ENCODE measurements at regions not wholly inside any gene's neighbourhood (a gene's known extent, or its start where the extent isn't known, plus 50 kb on each side); places are given as distances from the start of the nearest gene placed in this dataset.

GRCh38 chr15:81475471-81475870 lies 101.5 kb upstream of the TMC3 start:
- no peaks in the 10 kb centered on the region for H3K36me3 ChIP-seq (ENCODE audit: control insufficient read depth, insufficient read depth, low read length)

GRCh38 chr15:81473946-81474345 lies 99.9 kb upstream of the TMC3 start:
- no peak for TF ChIP-seq CTCF (IDR thresholded peaks at IDR 0.05; ENCODE audit: insufficient read depth, low read length, severe bottlenecking)
- Histone ChIP-seq H3K27me3 (ENCODE audit: control insufficient read depth, insufficient read depth, low read length) (no peaks in the 10 kb centered on the region), H3K36me3 (ENCODE audit: control insufficient read depth, insufficient read depth, low read length) (no peaks in the 10 kb centered on the region), H3K4me3 (ENCODE audit: low read depth, low read length) (no peak overlapping the region)
- DNase-seq (ENCODE audit: low read depth): no peak
- FAIRE-seq: no peak

More at GRCh38 chr15:81475471-81475870, 101.5 kb upstream of the TMC3 start:
- no peak overlapping the region for H3K4me3 ChIP-seq (ENCODE audit: low read depth, low read length)
- no peak for TF ChIP-seq CTCF (IDR thresholded peaks at IDR 0.05; ENCODE audit: insufficient read depth, low read length, severe bottlenecking)
- no peaks in the 10 kb centered on the region for H3K27me3 ChIP-seq (ENCODE audit: control insufficient read depth, insufficient read depth, low read length)
- no peak for FAIRE-seq
- DNase-seq (ENCODE audit: low read depth): no peak

GRCh38 chr15:81473177-81473576 lies 99.2 kb upstream of the TMC3 start:
- no peak for FAIRE-seq
- H3K4me3 ChIP-seq (ENCODE audit: low read depth, low read length): no peak overlapping the region
- no peak for TF ChIP-seq CTCF (IDR thresholded peaks at IDR 0.05; ENCODE audit: insufficient read depth, low read length, severe bottlenecking)
- DNase-seq (ENCODE audit: low read depth): no peak
- H3K36me3 ChIP-seq (ENCODE audit: control insufficient read depth, insufficient read depth, low read length): no peaks in the 10 kb centered on the region
- H3K27me3 ChIP-seq (ENCODE audit: control insufficient read depth, insufficient read depth, low read length): no peaks in the 10 kb centered on the region

- H3K27me3 ChIP-seq (ENCODE audit: control insufficient read depth, insufficient read depth, low read length): no peaks in the 10 kb centered on the region
- no peak overlapping the region for H3K4me3 ChIP-seq (ENCODE audit: low read depth, low read length)
- DNase-seq (ENCODE audit: low read depth) (no peak), FAIRE-seq (no peak)
- TF ChIP-seq CTCF (IDR thresholded peaks at IDR 0.05; ENCODE audit: insufficient read depth, low read length, severe bottlenecking): no peak
- no peaks in the 10 kb centered on the region for H3K36me3 ChIP-seq (ENCODE audit: control insufficient read depth, insufficient read depth, low read length)
These were observed 97.1 kb upstream of the TMC3 start for GRCh38 chr15:81471151-81471550.

- FAIRE-seq (no peak), DNase-seq (ENCODE audit: low read depth) (peak; percentile 89)
- no peak for TF ChIP-seq CTCF (IDR thresholded peaks at IDR 0.05; ENCODE audit: insufficient read depth, low read length, severe bottlenecking)
- Histone ChIP-seq H3K27me3 (ENCODE audit: control insufficient read depth, insufficient read depth, low read length) (no peaks in the 10 kb centered on the region), H3K4me3 (ENCODE audit: low read depth, low read length) (no peak overlapping the region), H3K36me3 (ENCODE audit: control insufficient read depth, insufficient read depth, low read length) (no peaks in the 10 kb centered on the region)
These were observed 95.1 kb upstream of the TMC3 start for GRCh38 chr15:81469154-81469553.

GRCh38 chr15:81466741-81467140 lies 92.7 kb upstream of the TMC3 start:
- no peaks in the 10 kb centered on the region for H3K27me3 ChIP-seq (ENCODE audit: control insufficient read depth, insufficient read depth, low read length)
- no peak for TF ChIP-seq CTCF (IDR thresholded peaks at IDR 0.05; ENCODE audit: insufficient read depth, low read length, severe bottlenecking)
- DNase-seq (ENCODE audit: low read depth) (no peak), FAIRE-seq (no peak)
- no peak overlapping the region for H3K4me3 ChIP-seq (ENCODE audit: low read depth, low read length)
- no peaks in the 10 kb centered on the region for H3K36me3 ChIP-seq (ENCODE audit: control insufficient read depth, insufficient read depth, low read length)

Measured in bronchial epithelial cell (primary cell).